Tibial artery (tissue), 4 donors: ENCODE measurements at regions not wholly inside any gene's neighbourhood (a gene's known extent, or its start where the extent isn't known, plus 50 kb on each side); places are given as distances from the start of the nearest gene placed in this dataset.
A peak's percentile ranks its signal among the peaks of the same experiment; 100 is the strongest.

Experiments used
- DNase-seq, 2 donors: peaks; one replicate each; pipeline ENCODE4 v3.0.0-alpha.2; 2019
- H3K27ac ChIP-seq, 2 donors: fragments of 200-600 bp; sonication (generic) in 1 of 2; 1 replicate in 1 of 2; 2 replicates in 1 of 2; pipeline ENCODE4 v1.5.1; 2018 to 2019; ENCODE audit warnings: mild to moderate bottlenecking in 1 of 2
- H3K27me3 ChIP-seq, 2 donors: fragments of 200-600 bp; sonication (generic) in 1 of 2; one replicate each; pipeline versions ENCODE4 v1.5.1 to v1.6.0; 2016 to 2019
- H3K36me3 ChIP-seq, 3 donors: fragments of 200-600 bp; sonication (generic) in 2 of 3; one replicate each; pipeline ENCODE4 v1.5.1; 2016 to 2019; ENCODE audit warnings: mild to moderate bottlenecking in 2 of 3
- H3K4me1 ChIP-seq, 4 donors: fragments of 200-600 bp; sonication (generic) in 2 of 4; 1 replicate in 3 of 4; 2 replicates in 1 of 4; pipeline ENCODE4 v1.5.1; 2016 to 2019
- H3K4me3 ChIP-seq, 2 donors: fragments of 200-600 bp; sonication (generic) in 1 of 2; 1 replicate in 1 of 2; 2 replicates in 1 of 2; pipeline ENCODE4 v1.5.1; 2018 to 2019; ENCODE audit warnings: mild to moderate bottlenecking in 2 of 2
- H3K9me3 ChIP-seq, 3 donors: fragments of 200-600 bp; sonication (generic) in 1 of 3; one replicate each; pipeline ENCODE4 v1.5.1; 2016 to 2019
- intact Hi-C: fragments of 100-400 bp; cut with DNase I; formaldehyde crosslinking; loops from one replicate; pipeline ENCODE4 v1.15.0; 2023; ENCODE audit warnings: low total_unique reads
- TF ChIP-seq, protein P1 (sequence below), 2 experiments: fragments of 200-600 bp in 1 of 2; fragments of 450-650 bp in 1 of 2; IDR thresholded peaks; one replicate each; pipeline ENCODE4 v1.5.1; 2017 to 2019; ENCODE audit warnings: antibody characterized with exemption in 2 of 2, mild to moderate bottlenecking in 1 of 2, moderate library complexity in 1 of 2

DNA sequence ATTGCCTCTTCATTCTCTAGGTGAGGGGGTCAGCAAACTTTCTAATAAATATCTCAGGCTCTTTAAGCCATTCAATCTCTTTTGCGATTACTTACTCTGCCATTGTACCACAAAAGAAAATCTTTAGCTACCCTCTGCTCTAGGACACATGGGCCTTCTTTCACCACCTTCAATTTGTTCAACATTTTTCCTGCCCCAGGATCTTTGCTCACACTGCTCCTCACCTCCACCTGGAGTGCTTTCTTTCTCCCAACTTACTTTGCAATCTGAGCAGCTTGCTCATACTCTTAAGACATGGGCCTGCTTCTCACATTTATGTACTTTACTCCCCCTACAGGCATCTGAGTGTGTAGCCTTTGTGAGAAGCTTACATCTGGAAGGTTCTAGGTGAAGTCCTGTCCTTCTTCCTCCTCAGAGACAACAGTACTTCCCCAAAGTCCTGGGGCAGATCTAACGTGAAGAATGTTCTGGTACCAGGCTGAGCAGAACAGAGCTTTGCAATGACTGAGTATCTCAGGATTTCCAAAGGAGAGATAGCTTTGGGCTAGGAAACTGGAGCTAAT lies 55.0 kb upstream of the PRDM5 start:
- intact Hi-C loops: no loop called here
- TF ChIP-seq, protein P1, sequence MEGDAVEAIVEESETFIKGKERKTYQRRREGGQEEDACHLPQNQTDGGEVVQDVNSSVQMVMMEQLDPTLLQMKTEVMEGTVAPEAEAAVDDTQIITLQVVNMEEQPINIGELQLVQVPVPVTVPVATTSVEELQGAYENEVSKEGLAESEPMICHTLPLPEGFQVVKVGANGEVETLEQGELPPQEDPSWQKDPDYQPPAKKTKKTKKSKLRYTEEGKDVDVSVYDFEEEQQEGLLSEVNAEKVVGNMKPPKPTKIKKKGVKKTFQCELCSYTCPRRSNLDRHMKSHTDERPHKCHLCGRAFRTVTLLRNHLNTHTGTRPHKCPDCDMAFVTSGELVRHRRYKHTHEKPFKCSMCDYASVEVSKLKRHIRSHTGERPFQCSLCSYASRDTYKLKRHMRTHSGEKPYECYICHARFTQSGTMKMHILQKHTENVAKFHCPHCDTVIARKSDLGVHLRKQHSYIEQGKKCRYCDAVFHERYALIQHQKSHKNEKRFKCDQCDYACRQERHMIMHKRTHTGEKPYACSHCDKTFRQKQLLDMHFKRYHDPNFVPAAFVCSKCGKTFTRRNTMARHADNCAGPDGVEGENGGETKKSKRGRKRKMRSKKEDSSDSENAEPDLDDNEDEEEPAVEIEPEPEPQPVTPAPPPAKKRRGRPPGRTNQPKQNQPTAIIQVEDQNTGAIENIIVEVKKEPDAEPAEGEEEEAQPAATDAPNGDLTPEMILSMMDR (IDR thresholded peaks at IDR 0.05): peak; percentile 24 to 28
- Histone ChIP-seq H3K36me3 (no peaks in the 10 kb centered on the region), H3K4me1 (no peaks in the 10 kb centered on the region), H3K27ac (no peak overlapping the region), H3K4me3 (no peak overlapping the region), H3K9me3 (no peaks in the 10 kb centered on the region), H3K27me3 (no peaks in the 10 kb centered on the region)
- DNase-seq: no peak

DNA sequence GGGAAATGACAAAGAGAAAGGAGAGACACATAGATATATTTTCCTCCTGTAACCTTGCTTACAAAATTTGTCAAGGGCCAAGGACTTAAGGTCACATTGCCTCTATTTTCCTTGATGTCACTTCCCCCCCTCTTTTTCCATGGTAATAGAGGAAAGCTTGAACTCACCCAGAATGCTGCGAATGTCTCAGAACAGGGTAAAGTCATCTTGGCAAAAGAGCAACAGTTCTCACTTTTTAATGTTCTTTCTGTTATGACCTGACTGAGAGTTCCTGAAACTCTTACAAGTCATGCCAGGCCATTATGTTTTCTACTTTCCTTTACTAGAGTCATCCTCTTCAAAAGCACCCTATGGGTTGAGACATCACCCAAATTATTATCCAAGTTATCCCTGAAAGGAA lies 50.7 kb upstream of the PRDM5 start:
- intact Hi-C loops: no loop called here
- no peaks in the 10 kb centered on the region for H3K4me1 ChIP-seq
- no peaks in the 10 kb centered on the region for H3K27me3 ChIP-seq
- no peaks in the 10 kb centered on the region for H3K9me3 ChIP-seq
- H3K4me3 ChIP-seq: no peak overlapping the region
- TF ChIP-seq, protein P1 (IDR thresholded peaks at IDR 0.05): no peak
- no peak overlapping the region for H3K27ac ChIP-seq
- no peaks in the 10 kb centered on the region for H3K36me3 ChIP-seq
- no peak for DNase-seq
